ENCODE measurements at regions not wholly inside any gene's neighbourhood (a gene's known extent, or its start where the extent isn't known, plus 50 kb on each side); places are given as distances from the start of the nearest gene placed in this dataset.
"Not testable (repeated sequence)": the region's sequence is repeated elsewhere in the genome, so short reads cannot be mapped to it uniquely, and the experiment has no call there.

GRCh38 chr13:60922576-60923231 is 492.9 kb downstream of the PCDH20 start:
- DNase-seq (ENCODE audit: low spot score): no peak

- no peak for DNase-seq (ENCODE audit: low spot score)
Measured at GRCh38 chr13:60893801-60894200, 496.8 kb downstream of the TDRD3 start.

DNA sequence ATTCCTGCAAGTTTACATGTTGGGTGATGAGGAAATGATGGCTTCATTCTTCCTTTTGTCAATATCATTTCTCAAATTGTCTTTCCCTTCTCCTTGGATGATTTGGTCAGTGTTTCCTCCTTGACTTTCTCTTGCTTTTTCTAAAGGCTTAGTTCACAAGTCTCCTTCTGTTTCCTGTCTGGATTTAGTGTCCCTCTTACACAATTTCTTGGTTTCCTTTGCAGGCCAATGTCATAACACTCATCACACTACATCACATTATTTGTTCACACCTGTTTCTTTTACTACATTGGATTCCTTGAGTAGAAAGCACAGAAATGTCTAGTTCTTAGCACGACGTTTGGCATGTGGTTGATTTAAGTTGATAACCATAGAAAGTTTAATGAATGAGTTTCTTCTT is 490.7 kb downstream of the TDRD3 start:
- no peak for DNase-seq (ENCODE audit: low spot score)

DNA sequence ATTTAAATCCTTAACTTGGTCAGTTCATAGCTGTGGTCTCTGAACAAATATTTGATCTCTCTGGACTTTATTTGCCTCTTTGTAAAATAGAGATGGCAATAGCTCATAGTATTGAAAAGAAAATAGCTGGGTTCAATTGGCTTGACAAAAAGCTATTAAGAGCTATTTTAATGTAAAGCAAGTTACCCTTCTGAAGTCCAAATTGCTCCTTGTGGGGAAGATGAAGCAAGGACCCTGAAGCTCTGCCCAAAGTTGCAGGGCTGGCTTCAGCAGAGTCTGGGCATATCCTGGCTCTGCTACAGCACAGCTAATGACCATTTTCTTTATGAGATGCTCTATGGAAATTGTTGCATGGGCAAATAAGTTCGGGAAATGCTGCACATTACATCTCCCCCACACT is 484.5 kb downstream of the TDRD3 start:
- DNase-seq (ENCODE audit: low spot score): no peak

DNA sequence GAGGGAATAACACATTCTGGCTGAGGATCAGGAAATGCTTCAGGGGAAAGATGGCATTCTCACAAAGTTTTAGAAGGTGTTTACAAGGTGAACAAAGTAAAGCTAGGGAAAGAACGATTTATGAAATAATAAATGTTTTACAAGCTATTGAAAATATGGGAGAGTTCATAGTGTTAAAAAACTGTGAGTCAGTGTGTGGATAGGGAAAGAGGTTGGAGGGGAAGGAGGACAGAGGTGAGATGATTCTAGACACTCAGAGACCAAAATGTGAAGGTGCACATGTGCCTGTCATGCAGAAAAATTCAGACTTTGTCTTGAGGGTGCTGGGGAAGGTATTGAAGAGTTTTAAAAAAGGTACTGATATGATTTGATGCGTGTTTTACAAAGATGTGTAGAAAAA is 476.1 kb downstream of the TDRD3 start:
- DNase-seq (ENCODE audit: low spot score): no peak

GRCh38 chr13:60869941-60870613 is 473.1 kb downstream of the TDRD3 start:
- DNase-seq (ENCODE audit: low spot score): no peak

DNA sequence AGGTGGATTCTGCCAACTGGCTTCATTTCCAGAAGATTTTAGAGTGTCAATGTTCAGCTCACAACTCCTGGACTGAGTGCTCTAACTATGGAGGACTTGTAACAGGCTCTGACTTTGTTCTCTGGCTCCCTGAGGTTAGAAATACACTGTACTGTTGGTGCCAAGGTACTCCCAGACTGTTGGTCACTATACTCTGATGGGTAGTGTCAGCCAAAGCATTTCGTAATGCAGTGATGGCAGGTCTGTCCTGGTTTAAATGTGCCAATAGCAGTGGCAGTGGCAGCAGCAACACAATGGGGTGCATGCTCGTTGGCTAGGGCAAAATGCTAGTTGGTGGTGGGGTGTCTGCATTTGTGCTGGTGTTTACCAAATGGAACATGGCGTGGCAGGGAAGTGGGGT is 472.2 kb downstream of the TDRD3 start:
- no peak for DNase-seq (ENCODE audit: low spot score)

GRCh38 chr13:60862036-60862435 is 465.0 kb downstream of the TDRD3 start:
- DNase-seq (ENCODE audit: low spot score): no peak

DNA sequence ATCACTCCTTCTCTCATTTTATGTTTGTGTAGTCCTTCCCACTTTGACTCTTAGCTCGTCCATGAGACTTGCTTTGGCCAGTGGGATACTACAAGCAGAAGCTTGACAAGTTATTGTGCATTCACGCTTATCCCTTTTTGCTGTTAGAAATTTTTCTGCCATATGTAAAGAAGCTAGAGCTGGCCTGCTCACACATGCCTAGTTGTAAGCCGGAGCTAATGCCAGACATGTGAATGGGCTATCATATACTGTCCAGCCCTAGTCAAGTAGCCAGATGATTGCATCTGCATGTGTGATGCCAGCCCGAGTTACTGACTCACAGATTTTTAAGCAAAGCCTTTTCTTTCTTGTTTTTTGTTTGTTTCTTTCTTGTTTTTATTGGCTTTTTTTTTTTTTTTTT is 460.7 kb downstream of the TDRD3 start:
- DNase-seq (ENCODE audit: low spot score): no peak

GRCh38 chr13:60852886-60853285 is 455.9 kb downstream of the TDRD3 start:
- DNase-seq (ENCODE audit: low spot score): no peak

DNA sequence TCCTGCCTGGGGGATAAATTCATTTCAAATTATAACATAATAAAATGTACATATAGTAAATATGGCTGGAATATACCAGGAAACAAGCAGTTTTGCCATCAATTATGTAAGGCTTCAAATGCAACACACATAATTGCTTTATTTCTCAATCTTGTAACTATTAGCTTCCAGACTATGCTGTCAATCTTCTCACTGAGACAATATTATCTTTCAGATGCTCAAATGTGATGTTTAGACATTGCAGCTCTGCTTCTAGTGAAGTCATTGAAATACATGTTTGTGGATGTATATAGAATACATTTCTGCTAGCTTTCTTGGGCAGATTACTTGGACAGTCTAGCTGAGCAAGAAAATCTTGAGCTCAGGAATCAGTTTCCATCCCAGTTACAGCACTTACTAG is 454.4 kb downstream of the TDRD3 start:
- no peak for DNase-seq (ENCODE audit: low spot score)

- DNase-seq (ENCODE audit: low spot score): no peak
Measured at GRCh38 chr13:60850526-60850925, 453.5 kb downstream of the TDRD3 start.

- DNase-seq (ENCODE audit: low spot score): no peak
Measured at GRCh38 chr13:60838581-60838980, 441.6 kb downstream of the TDRD3 start.

DNA sequence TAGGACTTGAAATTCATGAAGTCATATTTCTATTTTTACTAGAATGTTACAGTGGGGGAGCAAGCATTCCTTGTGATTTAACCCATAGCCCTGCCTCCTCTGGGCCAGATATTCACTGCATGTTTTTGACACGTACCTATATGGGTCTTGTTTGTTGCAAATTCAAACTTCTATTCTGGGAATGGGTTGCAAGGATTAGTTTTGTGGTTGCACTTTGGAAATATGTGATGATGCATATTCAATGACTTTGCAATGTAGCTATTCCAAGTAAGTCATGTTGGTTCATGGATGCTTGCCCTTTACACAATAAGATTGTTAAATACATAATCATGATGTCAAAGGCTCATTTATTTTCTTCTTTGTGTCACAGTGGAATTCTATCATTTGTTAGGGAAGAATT is 440.8 kb downstream of the TDRD3 start:
- no peak for DNase-seq (ENCODE audit: low spot score)

GRCh38 chr13:60836821-60837220 is 439.8 kb downstream of the TDRD3 start:
- DNase-seq (ENCODE audit: low spot score): no peak

GRCh38 chr13:60811581-60811980 is 414.6 kb downstream of the TDRD3 start:
- DNase-seq (ENCODE audit: low spot score): no peak

DNA sequence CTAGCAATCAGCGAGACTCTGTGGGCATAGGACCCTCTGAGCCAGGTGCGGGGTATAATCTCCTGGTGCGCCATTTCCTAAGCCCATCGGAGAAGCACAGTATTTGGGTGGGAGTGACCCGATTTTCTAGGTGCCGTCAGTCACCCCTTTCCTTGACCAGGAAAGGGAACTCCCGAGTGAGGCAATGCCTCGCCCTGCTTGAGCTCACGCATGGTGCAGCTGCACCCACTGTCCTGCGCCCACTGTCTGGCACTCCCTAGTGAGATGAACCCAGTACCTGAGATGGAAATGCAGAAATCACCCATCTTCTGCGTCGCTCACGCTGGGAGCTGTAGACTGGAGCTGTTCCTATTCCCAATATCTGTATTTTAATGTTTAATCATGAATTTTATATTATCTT is 408.6 kb downstream of the TDRD3 start:
- DNase-seq (ENCODE audit: low spot score): not testable (repeated sequence)

DNA sequence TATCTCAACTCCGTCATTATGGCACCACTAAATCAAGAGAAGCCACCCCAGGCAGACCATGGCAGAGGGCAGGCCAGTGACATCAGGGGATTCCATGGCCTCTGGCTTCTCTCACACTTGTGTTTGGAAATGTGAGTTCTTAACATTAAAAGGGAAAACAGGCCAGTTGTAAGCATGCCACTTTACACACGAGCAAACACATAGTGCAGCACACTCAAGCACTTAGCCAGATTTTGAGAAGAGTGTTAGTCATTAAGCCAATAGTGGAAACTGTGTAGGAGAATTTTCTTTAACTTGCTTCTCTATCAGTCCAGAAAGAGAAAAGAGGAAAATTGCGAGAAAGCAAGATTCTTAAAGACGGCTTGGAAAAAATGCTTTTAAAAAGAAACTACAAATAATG is 401.5 kb downstream of the TDRD3 start:
- no peak for DNase-seq (ENCODE audit: low spot score)

DNA sequence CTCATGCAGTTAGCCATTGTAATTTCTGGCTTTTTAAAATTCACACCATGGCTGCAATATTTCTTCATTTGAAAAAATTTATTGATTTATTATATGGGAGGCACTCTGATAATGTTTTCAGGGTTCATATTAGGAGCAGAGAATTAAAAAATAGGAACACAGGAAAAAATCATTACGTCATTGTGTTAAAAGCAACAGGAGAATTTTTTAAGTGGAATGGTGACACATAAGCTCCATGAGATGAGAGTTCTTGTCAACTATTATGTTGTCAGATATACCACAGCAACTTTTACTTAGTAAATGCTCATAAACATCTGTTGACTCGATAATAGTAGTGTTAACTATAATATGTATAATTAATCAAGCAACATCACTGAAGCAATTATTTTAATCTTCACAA is 400.1 kb downstream of the TDRD3 start:
- DNase-seq (ENCODE audit: low spot score): no peak

GRCh38 chr13:60794751-60795150 is 397.7 kb downstream of the TDRD3 start:
- DNase-seq (ENCODE audit: low spot score): no peak

DNA sequence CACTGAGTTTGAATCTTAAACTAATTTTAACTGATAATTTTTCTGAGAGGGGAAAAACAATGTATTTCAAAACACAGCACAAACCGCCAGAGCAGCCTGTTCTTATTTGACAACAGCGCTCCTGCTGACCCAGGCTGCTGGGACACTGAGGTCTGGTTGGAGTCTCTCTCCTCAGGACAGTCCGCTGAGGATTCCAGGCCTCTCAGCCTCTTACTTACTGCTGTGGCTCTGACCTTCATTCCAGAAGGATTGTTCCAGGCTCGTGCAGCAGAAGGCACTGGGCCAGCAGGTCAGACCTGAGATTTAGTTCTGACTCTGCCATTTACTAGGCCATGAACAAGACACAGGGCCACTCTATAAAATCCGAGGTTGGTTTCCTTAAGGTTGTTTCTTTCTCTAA is 393.6 kb downstream of the TDRD3 start:
- DNase-seq (ENCODE audit: low spot score): no peak

DNA sequence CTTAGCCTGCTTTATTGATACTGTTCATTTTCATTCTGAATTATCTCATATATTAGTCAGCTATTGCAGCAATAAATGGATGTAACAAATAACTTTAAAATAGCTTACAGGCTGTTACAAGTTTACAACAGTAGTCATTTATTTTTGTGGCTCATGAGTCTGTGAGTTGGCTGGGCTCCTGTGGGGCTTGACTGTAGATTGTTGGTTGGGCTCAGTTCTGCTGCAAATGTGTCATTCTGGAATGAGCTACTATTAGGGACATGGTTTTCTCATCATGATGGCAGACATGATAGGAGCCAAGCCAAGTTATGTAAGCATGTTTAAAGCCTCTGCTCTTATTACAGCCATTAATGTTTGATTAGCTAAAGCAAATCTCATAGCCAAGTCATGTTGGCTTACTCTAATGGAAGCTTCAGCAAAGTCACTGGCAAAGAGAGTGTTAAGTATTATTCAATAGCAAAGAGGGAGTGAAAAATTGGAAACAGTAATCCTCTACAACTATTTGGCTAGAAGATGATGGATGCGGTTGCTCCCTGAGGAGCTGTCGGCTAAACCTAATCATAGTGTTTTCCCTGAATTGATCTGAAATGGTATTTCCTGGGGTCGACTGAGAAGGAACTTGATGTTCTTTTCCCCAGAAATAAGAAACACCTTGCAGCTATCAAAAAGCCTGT is 391.3 kb downstream of the TDRD3 start:
- DNase-seq (ENCODE audit: low spot score): peak; percentile 11

DNA sequence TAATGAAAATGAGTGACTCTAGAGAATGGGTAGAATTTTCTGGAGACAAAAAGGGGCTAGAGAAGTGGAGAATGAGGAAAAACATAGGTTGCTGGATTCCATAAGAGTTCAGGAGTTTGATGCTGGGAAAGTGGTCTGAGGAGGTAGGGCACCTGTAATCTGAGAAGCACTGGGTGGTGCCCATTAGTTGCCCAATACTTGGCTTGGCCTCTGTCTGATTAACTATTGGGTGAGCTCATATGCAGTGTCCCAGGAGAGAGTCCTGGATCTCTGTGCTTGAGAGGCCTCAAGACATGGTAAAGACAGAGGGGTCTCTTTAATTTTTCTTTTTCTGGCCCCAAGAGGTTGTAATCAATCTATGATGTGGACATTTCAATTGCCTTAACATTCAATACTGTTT is 390.1 kb downstream of the TDRD3 start:
- DNase-seq (ENCODE audit: low spot score): no peak

GRCh38 chr13:60772726-60773125 is 375.7 kb downstream of the TDRD3 start:
- DNase-seq (ENCODE audit: low spot score): no peak

Data from RKO (cell line).